Testis (tissue), 2 donors: ENCODE measurements at regions not wholly inside any gene's neighbourhood (a gene's known extent, or its start where the extent isn't known, plus 50 kb on each side); places are given as distances from the start of the nearest gene placed in this dataset.

Source experiments
- CTCF ChIP-seq, 3 experiments: fragments of 450-650 bp in 2 of 3; fragments of 200-600 bp in 1 of 3; sonication (generic) in 1 of 3; IDR thresholded peaks; one replicate each; pipeline ENCODE4 v1.5.1; 2016 to 2019; ENCODE audit warnings: antibody characterized with exemption in 3 of 3, mild to moderate bottlenecking in 2 of 3, moderate library complexity in 1 of 3
- POLR2A ChIP-seq: fragments of 450-650 bp; IDR thresholded peaks from one replicate; pipeline ENCODE4 v1.6.1; 2017; ENCODE audit warnings: antibody characterized with exemption, mild to moderate bottlenecking, moderate library complexity

- TF ChIP-seq POLR2A (no peak), CTCF (IDR thresholded peaks at IDR 0.05) (no peak)
These were observed 268.8 kb downstream of the NR2F2 start for GRCh38 chr15:96599268-96599667.
